Left lobe of liver (tissue), 2 donors: ENCODE measurements at regions not wholly inside any gene's neighbourhood (a gene's known extent, or its start where the extent isn't known, plus 50 kb on each side); places are given as distances from the start of the nearest gene placed in this dataset.

Experiments used
- ATAC-seq: fragments of 200-7000 bp; cut with Tn5 transposase; one replicate; pipeline ENCODE4 v1.9.1; 2020; ENCODE audit warnings: mild to moderate bottlenecking, moderate library complexity
- DNase-seq: peaks from one replicate; pipeline ENCODE4 v3.0.0-alpha.2; 2020; ENCODE audit warnings: low spot score
- donor health status: DM: no; HTN: no; CAD: no; lungs with moderate emphysema.
- donor health status: DM: no; HTN: yes; CAD: no.

DNA sequence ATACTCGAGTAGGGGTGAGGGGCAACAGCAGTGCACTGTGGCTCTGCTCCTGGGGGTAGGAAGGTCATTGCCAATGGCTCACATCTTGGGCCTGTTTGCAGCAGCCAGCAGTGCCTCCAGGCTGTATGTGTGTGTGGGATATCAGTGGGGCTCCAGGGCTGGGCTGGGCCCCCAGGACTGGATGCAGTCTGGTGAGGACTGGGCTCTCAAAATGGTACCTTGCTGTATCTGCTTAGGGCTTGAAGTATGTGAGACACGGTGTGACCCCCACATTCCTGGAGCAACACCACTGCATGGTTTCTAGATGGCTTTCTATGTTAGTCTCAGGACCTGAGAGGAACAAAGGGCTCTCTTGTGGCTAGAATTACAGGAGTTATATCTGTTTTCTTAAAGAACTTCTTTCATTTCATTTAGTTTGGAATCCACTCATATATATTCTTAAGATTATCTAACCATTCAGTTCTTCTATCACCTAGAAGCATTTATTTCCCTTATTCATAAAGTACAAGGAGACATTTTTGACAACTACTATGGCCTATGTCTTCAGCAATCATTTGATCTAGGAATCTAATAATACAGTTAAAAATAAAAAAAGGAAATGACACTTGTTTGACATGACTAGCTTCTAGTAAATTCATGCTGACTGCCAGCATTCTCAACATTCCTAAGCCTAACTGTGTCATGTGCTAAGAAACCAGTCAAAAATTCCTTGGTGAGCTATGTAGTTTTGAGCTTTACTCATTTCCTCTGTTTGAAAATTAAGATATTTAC, 443.2 kb upstream of the SEMA3A start:
- DNase-seq (no peak), ATAC-seq (no peak)

DNA sequence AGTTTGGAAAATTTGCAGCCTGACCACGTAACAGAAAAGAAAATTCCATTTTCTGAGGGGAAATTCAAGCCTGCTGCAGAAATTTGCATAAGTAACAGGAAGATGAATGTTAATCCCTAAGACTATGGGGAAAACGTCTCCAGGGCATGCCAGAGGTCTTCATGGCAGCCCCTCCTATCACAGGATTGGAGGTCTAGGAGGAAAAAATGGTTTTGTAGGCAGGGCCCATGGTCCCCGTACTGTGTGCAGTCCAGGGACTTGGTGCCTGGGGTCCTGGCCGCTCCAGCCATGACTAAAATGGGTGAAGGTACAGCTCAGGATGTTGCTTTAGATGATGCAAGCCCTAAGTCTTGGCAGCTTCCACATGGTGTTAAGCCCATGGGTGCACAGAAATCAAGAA, 437.3 kb upstream of the SEMA3A start:
- ATAC-seq (no peak), DNase-seq (no peak)

DNA sequence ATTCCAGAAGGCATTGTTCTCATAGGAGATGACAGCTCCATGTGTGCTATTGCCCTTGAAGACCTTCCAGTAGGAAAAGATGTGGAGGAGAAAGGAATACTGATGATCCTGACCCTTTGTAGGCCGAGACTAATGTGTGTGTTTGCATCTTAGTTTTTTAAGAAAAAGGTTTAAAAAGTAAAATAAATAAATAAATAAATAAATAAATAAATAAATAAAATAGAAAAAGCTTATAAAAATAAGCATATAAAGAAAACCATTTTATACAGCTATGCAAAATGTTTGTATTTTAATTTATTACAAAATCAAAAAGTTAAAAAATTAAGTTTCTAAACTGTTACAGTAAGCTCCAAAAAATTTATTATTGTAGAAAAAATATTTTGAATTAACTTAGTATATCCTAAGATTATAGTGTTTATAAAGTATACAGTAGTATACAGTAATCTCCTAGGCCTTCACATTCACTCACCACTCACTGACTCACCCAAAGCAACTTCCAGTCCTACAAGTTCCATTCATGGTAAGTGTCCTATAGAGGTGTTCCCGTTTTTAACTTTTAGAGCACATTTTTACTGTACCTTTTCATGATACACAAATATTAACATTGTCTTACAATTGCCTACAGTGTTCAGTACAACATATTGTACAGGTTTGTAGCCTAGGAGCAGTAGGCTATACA, 435.2 kb upstream of the SEMA3A start:
- DNase-seq: no peak
- ATAC-seq: no peak

DNA sequence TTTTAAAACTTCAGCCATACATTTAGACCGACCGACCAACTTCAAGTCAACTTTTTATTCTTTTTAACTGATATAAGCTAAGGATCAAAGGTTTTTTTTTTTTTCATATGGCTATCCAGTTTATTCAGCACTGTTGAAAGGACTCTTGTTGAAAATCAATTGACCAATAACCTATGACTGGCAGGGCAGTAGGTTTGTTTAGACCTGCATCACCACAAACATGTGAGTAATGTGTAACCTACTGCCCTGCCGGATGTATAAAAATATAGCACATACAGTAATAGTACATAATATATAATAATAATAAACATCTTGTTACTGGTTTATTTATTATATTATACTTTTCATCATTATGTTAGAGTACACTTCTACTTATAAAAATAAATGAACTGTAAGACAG, 434.6 kb upstream of the SEMA3A start:
- ATAC-seq: no peak
- DNase-seq: no peak

DNA sequence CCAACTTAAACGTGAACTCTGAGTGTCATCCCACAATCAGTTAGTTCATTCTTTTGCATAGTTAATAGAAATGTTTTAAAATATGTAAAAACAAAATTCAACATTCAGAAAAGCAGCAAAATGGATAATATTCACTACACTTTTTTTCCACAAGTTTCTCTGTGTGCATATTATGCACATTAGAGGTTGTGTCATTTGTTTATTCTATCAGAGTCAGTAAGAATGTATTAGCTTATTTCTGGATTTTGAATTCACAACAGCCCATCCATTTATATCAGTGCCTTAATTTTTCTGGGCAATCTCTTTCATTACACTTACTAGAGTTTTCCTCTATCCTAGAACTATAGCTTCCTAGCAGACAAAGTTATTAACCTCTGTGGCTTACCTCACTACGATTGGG, 432.7 kb upstream of the SEMA3A start:
- DNase-seq (no peak), ATAC-seq (no peak)

DNA sequence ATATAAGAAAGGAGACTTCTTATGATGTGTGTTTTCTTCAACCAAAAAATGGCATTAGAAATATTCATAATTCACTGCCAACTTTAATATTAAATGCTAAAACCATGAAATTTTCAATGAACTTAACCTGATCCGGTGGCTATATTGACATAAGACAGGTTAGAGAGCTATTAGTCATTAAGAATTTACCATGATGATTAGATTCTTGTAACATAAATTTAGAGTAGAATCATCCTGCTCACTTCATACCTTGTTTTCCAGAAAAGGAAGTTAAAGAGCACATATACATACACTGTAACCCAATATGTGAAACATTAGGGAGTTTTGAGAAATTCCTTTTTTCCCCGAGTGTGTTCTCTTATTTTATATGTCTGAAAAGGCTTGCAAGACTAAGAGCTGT, 430.3 kb upstream of the SEMA3A start:
- ATAC-seq: no peak

DNA sequence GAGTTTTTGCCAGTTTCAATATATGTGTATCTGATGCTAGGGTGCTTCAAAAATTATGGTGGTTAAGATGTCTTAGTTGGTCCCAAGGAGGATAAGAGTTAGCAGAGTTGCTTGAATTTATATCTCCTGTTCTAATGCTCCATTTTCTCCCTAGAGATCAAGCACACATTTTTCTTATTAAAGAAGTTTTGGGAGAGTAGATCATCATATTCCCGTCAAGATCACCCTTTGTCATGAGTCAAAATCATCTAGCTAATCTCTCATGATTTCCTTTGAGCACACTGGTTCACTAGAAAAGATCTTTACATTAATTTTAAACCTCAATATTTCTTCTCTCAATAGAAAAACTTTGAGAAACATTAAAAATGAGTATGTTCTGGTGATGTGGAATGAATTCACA, 429.9 kb upstream of the SEMA3A start:
- ATAC-seq (no peak), DNase-seq (no peak)

More for the DNA sequence above, 430.3 kb upstream of the SEMA3A start:
- no peak for DNase-seq

DNA sequence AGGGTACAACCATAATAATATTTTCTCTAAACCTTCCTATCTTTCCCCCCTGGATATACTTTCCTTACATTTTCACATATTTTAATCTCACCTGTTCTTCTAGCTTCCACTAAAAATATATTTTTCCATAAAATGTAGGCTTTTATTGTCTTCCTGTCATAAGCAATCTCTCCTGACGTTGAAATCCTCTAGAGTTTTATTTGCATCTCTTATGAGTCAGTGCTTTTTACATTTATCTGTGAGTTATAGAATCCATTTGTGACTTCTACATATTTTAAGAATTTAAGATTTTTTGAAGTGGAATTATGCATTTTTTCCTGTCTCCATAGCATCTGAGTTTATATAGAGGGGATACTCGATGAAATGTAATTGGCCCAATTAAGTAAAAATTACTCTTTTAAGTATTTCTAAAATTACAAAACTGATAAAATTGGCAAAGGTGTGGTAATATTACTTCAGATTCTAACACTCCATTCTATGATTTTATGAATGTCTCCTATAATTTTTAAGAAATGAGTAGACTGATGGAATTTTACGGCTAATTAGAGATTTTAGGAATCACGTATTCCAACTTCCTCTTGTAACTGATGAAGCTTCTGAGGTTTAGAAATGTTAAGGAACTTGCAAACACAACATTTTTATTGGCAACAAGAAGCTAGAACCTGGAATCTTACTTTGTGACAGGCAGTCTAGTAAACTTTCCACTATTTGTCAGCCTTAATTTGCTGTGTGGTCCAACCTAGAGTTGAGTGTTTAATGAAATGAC, 422.9 kb upstream of the SEMA3A start:
- no peak for DNase-seq
- no peak for ATAC-seq

DNA sequence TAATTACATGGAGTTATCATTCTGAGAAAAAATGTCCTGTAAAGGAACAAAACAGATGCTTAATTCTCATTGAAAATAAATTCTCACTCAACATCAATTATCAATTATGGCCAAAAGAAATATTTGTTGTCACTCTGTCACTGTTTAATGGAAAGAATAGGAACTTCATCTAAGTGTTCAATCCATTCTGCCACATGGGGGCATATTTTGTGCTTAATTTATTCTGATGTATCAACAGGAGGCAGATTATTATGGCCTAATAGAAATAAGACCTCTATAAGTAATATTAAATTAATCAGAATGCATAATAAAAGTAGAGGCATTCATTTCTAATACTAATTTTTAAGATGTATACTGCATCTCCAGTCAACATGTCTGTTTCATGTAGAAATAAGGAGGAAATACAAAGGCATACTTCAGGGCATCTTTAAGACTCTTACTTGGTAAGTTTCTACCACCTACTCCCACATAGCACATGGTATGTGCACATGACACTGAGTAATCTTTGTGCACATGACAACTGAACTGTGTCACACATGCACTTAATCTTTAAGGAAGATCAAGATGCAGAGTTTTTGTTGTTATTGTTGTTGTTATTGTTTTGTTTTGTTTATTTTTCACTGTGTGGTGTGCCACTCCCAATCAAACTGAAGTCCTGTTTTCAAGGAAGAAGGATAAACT, 420.4 kb upstream of the SEMA3A start:
- ATAC-seq (no peak), DNase-seq (no peak)

DNA sequence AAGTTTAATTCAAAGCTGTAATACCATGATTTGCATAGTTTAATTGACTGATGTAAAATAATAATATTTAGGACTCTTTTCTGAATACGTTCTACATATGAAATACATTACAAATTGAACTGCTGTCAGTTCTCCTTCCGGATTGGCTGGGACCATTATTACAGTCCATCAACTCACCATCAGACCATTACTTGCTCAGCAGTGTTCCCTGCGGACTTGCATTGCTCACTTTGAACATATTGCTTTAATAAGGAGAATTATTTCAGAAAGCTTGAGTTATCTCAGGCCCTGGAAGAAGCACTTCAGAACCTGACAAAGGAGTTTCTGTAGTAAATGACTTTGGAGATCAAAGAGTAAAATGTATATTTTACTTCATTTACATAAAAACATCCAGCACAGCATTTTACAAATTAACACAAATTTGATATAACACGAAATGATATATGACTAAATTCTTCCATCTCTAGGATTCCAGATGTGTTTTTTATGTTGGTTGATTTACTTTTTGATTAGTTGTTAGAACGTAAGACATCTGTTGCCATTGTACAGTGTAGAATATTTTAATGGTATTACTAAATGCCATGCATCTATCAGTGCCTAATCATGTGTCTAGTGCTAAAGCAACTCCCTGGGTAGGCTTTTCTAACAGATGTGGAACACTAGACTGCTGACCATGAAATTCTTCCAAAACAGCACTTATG, 418.5 kb upstream of the SEMA3A start:
- ATAC-seq: no peak
- DNase-seq: no peak

DNA sequence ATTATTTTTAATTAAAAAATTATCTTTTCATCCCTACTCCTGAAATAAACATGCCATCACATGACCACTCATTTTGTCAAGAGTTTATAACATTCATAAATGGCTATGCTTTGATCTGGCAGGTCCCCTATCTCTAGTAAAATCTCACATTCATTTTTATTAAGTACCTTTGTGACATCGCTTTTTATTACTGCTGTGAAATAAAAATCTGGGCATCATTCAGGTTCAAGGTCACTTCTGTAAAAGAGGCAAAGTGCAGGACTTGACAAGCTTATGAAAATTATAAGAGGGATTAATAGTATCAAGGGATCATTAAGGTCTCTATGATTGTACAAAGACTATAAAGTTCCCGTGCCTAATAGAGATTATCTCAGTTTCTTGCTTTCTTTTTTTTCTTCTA, 416.8 kb upstream of the SEMA3A start:
- ATAC-seq: no peak
- DNase-seq: no peak

DNA sequence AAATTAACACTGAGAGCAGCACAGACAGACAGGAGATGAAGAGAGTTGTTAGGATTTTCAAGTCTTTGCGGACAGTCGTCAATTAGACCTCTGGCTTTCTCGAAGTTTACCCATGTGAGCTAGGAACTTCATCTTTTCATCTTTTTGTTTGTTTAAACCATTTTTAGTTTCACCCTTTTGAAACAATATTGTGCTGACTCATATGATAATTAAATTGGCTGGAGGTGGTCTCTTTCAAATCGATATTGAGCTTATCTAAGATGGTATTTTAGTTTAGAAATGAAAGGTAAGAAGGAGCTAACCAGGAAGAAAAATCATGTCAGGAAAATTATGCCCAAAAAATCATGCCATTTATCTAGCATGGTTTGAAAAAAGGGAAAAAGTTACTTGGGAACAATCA, 415.8 kb upstream of the SEMA3A start:
- no peak for ATAC-seq

DNA sequence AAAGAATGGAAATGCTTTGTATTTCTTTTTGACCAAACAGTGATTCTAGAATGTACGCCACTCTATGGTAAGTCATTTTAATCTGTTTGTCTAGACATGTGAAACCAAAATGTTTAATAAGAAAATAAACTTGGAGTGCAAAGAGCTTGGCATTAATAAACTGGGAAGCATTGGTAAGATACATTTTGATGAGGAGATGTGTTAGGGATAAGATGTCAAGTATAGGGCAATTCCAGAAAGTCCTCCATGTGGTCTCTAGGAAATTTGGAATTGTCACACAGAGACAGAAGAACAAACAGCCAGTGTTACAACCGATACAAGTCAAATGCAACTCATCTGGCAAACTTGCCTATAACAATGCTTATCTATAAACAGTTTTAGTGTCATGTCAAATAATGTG, 410.7 kb upstream of the SEMA3A start:
- DNase-seq (no peak), ATAC-seq (no peak)

More for the DNA sequence above, 415.8 kb upstream of the SEMA3A start:
- DNase-seq: no peak

DNA sequence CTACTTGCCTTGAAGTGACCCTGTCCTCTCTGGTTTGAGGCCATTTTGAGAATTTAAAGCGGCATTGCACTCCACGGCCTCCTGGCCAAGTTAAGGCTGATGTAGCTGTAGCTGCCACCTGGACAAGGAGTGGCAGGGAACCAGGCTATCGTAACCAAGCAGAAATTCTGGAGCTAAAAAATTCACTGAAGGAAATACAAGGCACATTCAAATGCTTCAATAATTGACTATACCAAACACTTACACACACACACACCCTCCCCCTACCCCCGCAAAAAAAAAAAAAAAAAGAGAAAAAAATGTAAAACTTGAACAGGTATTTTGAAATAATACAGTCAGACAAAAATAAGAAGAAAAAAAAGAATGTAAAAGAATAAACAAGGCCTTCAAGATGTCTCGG, 409.0 kb upstream of the SEMA3A start:
- DNase-seq (no peak), ATAC-seq (no peak)

DNA sequence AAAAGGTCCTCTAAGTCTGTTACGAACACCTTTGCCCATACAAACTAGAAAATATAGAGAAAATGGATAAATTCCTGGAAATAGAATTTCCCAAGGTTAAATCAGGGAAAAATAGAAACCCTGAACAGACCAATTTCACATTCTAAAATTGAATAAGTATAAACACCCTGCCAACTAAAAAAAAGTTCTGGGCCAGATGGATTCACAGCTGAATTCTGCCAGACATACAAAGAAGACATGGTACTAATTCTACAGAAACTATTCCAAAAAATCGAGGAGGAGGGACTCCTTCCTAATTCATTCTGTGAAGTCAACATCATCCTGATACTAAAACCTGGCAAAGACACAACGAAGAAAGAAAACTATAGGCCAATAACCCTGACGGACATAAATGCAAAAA, 400.4 kb upstream of the SEMA3A start:
- DNase-seq (no peak), ATAC-seq (no peak)

DNA sequence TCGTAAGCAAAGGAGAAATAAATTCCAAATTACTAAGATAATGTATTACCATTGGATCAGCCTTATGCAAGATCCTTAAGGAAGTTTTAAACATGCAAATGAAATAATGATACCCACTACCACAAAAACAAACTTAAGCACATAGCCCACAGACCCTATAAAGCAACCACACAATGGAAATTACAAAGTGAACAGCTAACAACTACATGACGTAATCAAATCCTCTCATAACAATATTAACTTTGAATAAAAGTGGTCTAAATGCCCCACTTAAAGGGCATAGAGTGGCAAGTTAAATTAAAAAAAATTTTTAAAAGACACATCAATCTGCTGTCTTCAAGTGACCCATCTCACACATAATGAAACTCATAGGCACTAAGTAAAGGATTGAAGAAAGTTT, 397.3 kb upstream of the SEMA3A start:
- no peak for ATAC-seq
- DNase-seq: no peak

DNA sequence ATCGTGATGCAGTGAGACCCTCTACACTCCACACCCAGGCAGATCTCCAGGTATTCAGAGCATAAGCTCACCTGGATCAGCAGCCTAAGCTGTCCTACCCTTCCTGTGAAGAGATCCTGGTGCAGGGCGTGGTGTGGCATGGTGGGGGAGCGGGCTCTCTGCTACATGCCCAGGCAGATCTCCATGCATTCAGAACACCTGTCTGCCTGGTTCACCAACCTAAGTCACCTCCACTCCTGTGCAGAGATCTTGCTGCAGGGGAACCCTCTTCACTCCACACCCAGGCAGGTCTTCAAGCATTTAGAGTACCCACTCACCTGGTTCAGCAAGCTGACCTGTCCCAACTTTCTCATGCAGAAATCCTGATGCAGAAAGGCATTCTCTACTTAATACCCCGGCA, 394.4 kb upstream of the SEMA3A start:
- no peak for DNase-seq
- ATAC-seq: no peak

DNA sequence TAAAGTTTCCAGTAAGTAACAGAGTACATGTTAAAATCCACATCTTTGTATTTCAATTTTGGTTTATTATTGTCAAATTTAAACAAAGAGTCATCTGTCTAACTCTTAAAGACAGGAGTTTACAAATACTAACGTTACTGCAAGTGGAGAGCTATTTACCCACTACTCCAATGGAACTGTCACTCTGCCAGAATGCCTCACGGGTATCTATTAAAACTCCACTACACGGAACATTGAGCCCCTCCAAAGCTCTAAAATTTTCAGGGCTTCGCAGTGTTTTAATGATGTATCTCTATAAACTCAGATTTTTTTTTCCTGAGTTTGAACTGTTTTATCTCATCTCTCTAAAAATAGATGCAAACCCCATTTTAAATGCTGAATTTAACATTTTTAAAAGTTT, 388.7 kb upstream of the SEMA3A start:
- no peak for DNase-seq
- ATAC-seq: no peak

DNA sequence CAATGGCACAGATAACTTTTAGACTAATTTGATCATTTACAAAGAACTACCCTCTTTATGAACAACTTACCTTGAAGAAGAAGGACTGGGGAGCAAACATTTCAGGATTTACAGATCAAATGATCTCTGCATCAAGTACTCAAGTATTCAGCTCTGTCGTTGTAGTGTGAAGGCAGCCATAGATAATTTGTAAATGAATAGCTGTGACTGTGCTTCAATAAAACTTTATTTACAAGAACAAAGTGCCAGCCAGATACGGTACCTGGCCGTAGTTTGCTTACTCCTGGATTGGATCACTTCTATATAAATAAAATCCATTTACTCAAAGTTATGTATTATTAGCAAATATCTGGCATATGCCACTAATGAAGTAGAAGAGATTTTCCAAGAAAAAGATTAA, 388.2 kb upstream of the SEMA3A start:
- DNase-seq (no peak), ATAC-seq (no peak)

DNA sequence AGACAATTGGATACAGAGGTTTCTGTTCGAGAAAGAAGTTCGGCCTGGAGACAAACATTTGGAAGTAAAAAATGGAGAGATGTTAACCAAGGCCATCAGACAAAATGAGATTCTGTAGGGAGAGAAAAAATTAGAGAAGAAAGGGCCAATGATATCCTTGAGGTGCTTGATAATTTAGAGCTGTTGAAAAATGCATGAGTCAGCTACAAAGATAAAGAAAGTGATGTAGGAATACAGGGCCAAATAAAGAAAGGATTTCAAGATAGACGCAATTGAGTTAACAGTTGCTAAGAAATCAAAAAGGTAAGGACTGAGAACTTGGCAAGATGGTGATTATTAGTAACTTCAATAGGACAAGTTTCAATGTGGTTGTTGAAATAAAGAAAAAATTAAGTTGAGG, 384.2 kb upstream of the SEMA3A start:
- ATAC-seq (no peak), DNase-seq (no peak)

DNA sequence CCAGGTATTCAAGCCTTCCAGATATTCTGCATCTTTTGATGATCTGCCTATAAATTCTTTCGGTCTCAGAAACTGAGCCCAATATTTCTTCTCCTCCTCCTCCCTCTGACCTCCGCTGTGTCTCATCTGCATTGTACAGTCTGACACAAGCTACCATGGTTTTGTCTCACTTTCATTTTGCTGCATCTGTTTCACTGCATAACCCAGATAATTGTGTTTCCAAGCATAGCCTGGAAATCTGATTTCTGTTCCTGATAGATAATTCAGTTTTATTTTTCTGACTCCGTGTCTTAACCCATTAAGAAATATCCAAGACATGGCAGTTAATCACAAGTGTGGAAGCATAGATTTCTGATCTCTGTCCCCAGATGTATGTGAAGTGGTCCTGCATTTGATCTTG, 374.2 kb upstream of the SEMA3A start:
- no peak for DNase-seq

More for the DNA sequence above, 374.2 kb upstream of the SEMA3A start:
- no peak for ATAC-seq
